ENCODE measurements at regions not wholly inside any gene's neighbourhood (a gene's known extent, or its start where the extent isn't known, plus 50 kb on each side); places are given as distances from the start of the nearest gene placed in this dataset.
A peak's percentile ranks its signal among the peaks of the same experiment; 100 is the strongest.

DNA sequence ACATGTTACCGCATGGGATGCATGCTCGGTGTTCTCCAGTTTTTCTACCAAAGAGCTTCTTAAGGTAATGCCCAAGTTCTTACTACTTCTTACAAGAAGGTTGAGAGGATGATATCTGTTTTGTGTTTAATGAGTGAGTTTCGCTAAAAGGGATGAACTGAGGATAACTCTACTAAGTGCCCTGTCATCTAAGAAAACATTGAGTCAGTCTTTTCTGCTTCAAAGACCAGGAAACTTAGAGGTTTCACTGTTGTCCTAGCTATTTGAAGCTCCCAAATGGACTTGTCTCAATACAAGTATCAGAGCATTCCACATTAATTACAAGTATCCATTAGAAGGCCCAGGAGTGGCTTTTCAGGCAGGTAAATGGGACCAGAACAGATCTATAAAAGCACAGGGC is 296.2 kb downstream of the KBTBD8 start:
- no peaks in the 10 kb centered on the region for H3K36me3 ChIP-seq (ENCODE audit: control insufficient read depth, insufficient read depth, low read length)
- H3K4me3 ChIP-seq (ENCODE audit: low read depth, low read length) = no peak overlapping the region
- DNase-seq (ENCODE audit: low read depth) = no peak
- H3K27me3 ChIP-seq (ENCODE audit: control insufficient read depth, insufficient read depth, low read length) = no peaks in the 10 kb centered on the region
- TF ChIP-seq, protein P1, sequence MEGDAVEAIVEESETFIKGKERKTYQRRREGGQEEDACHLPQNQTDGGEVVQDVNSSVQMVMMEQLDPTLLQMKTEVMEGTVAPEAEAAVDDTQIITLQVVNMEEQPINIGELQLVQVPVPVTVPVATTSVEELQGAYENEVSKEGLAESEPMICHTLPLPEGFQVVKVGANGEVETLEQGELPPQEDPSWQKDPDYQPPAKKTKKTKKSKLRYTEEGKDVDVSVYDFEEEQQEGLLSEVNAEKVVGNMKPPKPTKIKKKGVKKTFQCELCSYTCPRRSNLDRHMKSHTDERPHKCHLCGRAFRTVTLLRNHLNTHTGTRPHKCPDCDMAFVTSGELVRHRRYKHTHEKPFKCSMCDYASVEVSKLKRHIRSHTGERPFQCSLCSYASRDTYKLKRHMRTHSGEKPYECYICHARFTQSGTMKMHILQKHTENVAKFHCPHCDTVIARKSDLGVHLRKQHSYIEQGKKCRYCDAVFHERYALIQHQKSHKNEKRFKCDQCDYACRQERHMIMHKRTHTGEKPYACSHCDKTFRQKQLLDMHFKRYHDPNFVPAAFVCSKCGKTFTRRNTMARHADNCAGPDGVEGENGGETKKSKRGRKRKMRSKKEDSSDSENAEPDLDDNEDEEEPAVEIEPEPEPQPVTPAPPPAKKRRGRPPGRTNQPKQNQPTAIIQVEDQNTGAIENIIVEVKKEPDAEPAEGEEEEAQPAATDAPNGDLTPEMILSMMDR (IDR thresholded peaks at IDR 0.05; ENCODE audit: insufficient read depth, low read length, poor library complexity, severe bottlenecking) = no peak

DNA sequence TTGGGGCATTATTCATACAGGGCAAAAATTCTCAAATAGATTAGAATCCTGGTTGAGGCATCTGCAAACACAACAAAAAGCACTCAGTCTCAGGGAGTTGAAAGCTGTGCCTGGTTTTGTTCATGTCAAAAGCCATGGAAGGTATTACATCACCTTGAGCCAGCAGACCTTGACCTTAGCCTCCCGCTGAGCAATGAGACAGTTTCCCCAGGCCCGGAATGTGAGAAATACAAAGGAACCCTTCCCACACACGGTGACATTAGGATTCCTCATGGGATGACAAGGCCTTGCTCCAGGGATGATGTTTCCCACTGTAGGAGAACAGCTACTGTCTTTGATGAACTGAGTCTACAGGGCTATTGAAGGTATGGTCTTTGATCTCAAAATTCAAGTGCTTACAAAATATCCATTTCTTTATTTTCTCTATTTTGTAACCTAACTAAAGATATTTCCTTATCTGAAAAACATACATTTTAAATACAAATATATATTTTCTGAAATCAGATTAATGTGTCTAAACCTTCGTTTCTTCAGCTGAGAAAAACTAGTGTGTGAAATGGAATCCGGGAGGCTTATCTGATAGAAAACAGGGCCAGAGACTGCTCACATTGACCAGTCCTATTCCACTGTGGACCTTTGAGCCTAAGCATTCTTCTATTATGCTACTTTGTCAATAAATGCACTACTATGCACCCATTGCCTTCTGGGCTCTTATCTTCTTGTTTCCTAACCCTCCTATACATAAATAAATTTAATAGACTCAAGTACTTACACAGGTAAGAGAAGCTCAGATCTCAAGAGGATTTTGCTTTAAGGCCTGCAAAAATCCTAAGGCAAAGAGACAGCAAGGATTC is 298.2 kb downstream of the KBTBD8 start:
- TF ChIP-seq, protein P1 (IDR thresholded peaks at IDR 0.05; ENCODE audit: insufficient read depth, low read length, poor library complexity, severe bottlenecking) = no peak
- Histone ChIP-seq H3K36me3 (ENCODE audit: control insufficient read depth, insufficient read depth, low read length) (no peaks in the 10 kb centered on the region), H3K27me3 (ENCODE audit: control insufficient read depth, insufficient read depth, low read length) (no peaks in the 10 kb centered on the region), H3K4me3 (ENCODE audit: low read depth, low read length) (no peak overlapping the region)
- DNase-seq (ENCODE audit: low read depth) = peak; percentile 63

DNA sequence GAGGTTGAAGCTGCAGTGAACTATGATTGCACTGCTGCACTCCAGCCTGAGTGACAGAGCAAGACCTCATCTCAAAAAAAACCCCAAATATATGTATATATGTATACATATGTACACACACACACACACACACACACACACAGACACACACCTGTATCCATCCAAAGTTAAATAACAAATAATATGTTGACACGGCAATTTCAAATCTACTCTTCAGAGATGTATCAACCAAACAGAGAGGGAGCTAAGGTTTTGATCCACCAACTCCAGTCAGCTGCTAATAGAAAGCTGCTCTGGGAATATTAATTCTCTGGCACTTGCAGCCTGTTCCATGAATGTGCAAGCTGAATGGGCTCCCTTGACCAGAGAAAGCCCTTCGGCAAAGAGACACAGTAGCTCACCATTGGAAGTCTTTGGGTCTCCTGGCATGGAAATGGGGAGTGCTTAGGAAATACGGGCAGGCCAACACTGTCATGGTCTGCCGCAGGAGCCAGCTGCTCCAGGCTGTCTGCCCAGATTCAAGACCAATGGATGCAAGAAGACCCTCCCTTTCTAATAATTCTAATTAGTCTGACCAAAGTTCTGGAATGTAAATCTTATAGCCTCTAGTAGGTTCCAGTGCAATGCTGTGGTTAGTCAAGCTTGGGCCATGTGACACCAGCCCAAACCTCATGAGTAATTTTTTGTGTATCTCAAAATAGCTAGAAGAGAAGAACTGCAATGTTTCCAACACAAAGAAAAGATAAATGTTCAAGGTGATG is 299.8 kb downstream of the KBTBD8 start:
- no peak for DNase-seq (ENCODE audit: low read depth)
- Histone ChIP-seq H3K36me3 (ENCODE audit: control insufficient read depth, insufficient read depth, low read length) (no peaks in the 10 kb centered on the region), H3K27me3 (ENCODE audit: control insufficient read depth, insufficient read depth, low read length) (no peaks in the 10 kb centered on the region), H3K4me3 (ENCODE audit: low read depth, low read length) (no peak overlapping the region)
- TF ChIP-seq, protein P1 (IDR thresholded peaks at IDR 0.05; ENCODE audit: insufficient read depth, low read length, poor library complexity, severe bottlenecking) = no peak

DNA sequence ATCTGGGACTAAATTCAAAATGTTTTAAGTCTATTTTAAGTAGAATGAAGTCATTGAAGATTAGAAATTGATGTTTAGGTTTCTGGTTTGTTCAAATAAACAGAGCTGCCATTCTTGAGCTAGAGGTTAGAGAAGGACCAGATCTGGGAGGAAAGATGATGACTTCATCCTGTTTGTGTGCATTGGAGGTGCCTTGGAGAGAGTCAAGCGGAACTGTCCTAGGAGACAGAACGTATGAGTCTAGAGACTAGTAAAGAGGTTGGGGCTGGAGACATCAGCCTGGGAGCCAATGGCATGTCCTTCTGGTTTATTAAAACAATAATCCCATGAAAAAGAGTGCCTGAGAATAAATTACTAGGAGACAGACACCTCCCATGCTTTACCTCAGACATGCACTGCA is 303.4 kb downstream of the KBTBD8 start:
- Histone ChIP-seq H3K36me3 (ENCODE audit: control insufficient read depth, insufficient read depth, low read length) (no peaks in the 10 kb centered on the region), H3K4me3 (ENCODE audit: low read depth, low read length) (no peak overlapping the region), H3K27me3 (ENCODE audit: control insufficient read depth, insufficient read depth, low read length) (no peaks in the 10 kb centered on the region)
- TF ChIP-seq, protein P1 (IDR thresholded peaks at IDR 0.05; ENCODE audit: insufficient read depth, low read length, poor library complexity, severe bottlenecking) = no peak
- no peak for DNase-seq (ENCODE audit: low read depth)

DNA sequence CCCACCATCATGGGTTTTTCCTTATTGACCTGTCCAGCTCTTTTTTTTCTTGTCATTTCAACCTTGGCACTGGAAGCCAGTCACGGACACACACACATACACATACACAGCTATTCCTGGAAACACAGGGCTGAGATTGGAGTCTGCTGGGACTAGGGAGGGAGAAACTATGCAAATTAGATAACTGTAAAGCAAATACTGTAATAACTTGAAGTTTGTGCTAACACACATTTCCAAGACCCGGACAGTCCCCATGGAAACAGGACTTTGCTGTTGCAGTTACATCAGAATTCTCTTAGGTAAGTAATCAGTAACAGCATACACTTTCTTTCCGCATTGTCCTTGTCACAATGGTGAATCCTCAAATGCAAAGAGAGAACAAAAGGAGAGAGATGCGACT is 304.4 kb downstream of the KBTBD8 start:
- Histone ChIP-seq H3K27me3 (ENCODE audit: control insufficient read depth, insufficient read depth, low read length) (no peaks in the 10 kb centered on the region), H3K36me3 (ENCODE audit: control insufficient read depth, insufficient read depth, low read length) (no peaks in the 10 kb centered on the region), H3K4me3 (ENCODE audit: low read depth, low read length) (no peak overlapping the region)
- TF ChIP-seq, protein P1 (IDR thresholded peaks at IDR 0.05; ENCODE audit: insufficient read depth, low read length, poor library complexity, severe bottlenecking) = no peak
- no peak for DNase-seq (ENCODE audit: low read depth)
